ENCODE measurements at regions not wholly inside any gene's neighbourhood (a gene's known extent, or its start where the extent isn't known, plus 50 kb on each side); places are given as distances from the start of the nearest gene placed in this dataset.

GRCh38 chr2:82641598-82642180 is 1817.4 kb downstream of the SUCLG1 start:
- TF ChIP-seq, protein P1, sequence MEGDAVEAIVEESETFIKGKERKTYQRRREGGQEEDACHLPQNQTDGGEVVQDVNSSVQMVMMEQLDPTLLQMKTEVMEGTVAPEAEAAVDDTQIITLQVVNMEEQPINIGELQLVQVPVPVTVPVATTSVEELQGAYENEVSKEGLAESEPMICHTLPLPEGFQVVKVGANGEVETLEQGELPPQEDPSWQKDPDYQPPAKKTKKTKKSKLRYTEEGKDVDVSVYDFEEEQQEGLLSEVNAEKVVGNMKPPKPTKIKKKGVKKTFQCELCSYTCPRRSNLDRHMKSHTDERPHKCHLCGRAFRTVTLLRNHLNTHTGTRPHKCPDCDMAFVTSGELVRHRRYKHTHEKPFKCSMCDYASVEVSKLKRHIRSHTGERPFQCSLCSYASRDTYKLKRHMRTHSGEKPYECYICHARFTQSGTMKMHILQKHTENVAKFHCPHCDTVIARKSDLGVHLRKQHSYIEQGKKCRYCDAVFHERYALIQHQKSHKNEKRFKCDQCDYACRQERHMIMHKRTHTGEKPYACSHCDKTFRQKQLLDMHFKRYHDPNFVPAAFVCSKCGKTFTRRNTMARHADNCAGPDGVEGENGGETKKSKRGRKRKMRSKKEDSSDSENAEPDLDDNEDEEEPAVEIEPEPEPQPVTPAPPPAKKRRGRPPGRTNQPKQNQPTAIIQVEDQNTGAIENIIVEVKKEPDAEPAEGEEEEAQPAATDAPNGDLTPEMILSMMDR (IDR thresholded peaks at IDR 0.05; ENCODE audit: low read depth, low read length, poor library complexity, severe bottlenecking): no peak
- TF ChIP-seq EZH2phosphoT487 (IDR thresholded peaks at IDR 0.05; ENCODE audit: borderline replicate concordance, low read length): no peak

All from DOHH2 (cell line).